HG02678 (cell line): ENCODE measurements at regions not wholly inside any gene's neighbourhood (a gene's known extent, or its start where the extent isn't known, plus 50 kb on each side); places are given as distances from the start of the nearest gene placed in this dataset.
"Not testable (repeated sequence)": the region's sequence is repeated elsewhere in the genome, so short reads cannot be mapped to it uniquely, and the experiment has no call there.

Source experiments
- ATAC-seq: cut with Tn5 transposase; IDR thresholded peaks from one replicate; pipeline ENCODE4 v1.9.1; 2021; ENCODE audit warnings: mild to moderate bottlenecking, moderate library complexity; ENCODE audit not compliant: unreplicated experiment

GRCh38 chr10:29830531-29831512, 196.1 kb upstream of the SVIL start:
- no peak for ATAC-seq

DNA sequence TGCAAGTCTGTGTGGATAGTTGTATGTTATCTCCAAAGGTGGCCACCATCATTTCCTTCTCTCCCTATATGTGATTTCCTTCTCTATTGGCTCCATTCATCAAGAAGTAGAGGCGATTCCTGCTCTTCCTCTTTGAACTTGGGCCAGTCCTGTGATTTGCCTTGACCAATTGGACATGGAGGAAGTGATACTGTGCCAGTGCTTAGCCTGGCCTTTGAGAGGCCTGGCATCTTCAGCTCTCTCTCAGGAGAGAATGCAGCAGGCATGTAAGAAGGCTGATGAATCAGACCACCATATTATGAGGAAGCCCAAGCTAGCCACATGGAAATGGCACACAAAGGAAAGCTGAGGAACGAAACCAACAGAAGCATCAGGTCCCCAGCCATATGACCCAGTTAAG, 195.0 kb upstream of the SVIL start:
- no peak for ATAC-seq

GRCh38 chr10:29828956-29829355, 194.2 kb upstream of the SVIL start:
- no peak for ATAC-seq

DNA sequence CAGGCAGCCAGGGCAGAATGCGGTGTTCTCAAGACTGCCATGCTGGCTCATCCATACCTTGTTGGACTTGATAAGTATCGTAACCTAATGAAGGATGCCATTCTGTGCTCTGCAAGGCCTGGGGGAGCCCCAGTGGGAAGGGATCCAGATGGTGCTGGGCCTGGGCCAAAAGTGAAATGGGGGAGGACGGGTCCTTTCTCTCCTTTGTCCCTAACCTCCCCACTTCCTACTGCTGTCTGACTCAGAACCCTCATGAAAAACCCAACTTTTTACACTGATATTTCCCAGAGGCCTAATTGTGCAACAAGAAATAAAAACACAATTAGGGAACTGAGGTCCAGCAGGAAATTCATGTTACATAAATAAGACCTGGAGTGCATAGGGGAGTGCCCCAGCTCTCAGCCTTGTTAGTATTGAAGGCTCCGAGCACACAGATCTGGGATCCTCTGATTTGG, 193.7 kb upstream of the SVIL start:
- no peak for ATAC-seq

- no peak for ATAC-seq
Measured at GRCh38 chr10:29827512-29827911, 192.7 kb upstream of the SVIL start.

DNA sequence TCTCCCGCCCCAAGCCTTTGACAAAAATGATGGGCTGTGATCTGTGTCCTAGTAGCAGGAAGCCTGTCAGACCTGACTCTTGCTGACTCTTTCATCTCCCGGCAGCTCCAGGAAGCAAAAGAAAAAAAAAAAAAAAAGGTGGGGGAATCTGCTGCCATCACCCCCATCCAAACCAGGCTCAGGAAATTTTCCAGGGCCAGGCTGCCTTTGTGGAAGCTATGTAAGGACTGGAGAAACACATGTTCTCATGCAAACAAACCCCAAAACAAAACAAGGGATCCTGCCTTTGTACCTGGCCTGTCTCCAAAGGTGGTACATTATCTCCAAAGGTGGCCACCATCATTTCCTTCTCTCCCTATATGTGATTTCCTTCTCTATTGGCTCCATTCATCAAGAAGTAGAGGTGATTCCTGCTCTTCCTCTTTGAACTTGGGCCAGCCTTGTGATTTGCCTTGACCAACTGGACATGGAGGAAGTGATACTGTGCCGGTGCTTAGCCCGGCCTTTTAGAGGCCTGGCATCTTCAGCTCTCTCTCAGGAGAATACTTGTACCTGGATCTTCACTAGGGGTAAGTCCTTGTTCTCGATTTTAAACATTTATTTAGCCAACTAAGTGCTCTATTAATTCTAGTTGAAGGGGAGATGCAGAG, 192.2 kb upstream of the SVIL start:
- no peak for ATAC-seq

DNA sequence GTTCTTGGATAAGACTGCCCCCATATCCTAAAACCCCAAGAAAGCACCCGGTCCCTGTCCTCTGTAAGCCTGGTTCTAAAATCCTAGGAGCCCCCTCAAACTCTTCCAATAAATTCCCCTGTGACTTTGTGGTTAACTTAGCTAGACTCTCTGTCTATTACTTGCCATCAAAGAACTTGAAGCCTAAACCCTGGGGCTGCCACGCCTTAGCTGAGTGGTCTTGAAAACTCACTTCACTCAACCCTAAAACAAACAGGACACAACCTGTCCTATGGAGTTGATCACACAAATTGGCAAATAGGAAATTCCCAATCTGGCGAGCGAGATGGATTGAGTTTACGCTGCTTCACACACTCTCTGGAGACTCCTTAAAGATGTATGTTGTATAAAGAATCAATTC, 191.4 kb upstream of the SVIL start:
- no peak for ATAC-seq

DNA sequence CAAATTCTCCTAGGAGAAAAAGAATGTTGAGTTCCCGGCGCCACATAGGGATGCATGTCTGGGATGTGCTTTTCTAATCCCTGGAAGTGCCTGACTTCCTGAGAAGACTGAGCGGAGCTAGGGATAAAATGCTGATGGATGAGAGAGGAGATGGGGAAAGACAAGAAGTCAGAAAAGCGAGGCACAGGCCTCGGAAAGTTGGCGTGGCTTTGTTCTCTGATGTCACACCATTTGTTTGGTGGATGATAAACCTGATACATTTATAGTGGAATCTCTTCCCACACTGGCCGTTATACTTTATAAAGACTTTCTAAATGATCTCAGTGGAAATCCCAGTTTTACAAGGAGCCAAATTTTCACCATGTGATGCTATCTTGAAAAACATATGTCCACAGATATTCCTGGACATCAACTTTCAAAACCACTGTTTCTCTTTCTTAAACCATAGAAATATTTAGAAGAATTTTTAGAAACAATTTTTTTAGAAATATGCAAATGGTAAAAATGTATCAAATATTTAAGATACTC, 188.8 kb upstream of the SVIL start:
- no peak for ATAC-seq

GRCh38 chr10:29820890-29821461, 186.2 kb upstream of the SVIL start:
- no peak for ATAC-seq

GRCh38 chr10:29816801-29817558, 182.2 kb upstream of the SVIL start:
- no peak for ATAC-seq

DNA sequence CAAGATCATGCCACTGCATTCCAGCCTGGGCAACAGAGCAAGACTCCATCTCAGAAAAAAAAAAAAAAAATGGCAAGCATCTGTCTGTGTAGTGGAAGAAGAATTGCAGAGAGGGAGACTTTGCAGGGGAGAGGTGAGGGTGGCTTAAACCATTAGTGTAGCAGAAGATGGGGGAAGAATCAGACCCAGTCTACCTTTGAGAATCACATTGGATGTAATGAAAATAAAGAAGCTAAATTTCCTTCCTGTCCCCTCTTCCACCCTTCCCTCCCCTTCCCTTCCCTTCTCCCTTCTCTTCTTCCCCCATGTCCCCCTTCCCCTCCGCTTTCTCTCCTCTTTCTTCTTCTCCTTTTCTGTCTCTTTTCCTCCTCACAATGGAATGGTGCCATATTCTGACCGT, 180.8 kb upstream of the SVIL start:
- no peak for ATAC-seq

DNA sequence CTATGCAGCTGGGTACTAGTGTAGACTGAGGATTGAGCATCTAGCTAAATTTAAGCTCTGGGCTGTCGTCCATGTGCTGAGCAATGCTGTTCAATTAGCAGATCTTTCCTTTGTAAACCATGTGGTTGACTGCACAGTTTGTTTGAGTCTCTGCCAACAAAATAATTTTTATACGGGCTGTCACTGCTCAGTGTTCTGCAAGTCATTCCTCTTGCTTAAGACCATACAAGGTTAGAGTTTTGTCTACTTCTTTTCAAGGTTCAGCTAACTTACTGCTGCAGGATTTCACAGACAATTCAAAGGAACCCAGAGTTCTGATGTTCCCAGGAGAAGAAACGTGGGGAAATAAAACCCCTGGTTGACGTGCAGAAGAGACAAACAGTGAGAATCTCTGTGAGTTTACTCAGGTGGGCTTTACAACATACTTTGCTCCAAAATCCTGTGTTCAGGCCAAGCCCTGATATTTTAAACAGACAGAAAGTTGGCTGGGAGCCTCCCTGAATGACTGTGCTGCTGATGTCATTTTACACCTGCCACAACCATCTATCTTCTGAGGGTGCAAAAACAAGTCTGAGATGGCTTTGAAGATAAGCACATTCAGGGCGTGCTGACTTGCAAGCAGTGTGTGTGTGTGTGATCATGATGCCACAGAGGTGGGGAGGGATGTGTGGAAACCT, 177.1 kb upstream of the SVIL start:
- no peak for ATAC-seq

GRCh38 chr10:29810816-29811215, 176.0 kb upstream of the SVIL start:
- ATAC-seq, result no peak

GRCh38 chr10:29810231-29810630, 175.5 kb upstream of the SVIL start:
- ATAC-seq, result not testable (repeated sequence)

GRCh38 chr10:29809383-29809782, 174.6 kb upstream of the SVIL start:
- no peak for ATAC-seq

- ATAC-seq, result no peak
Measured at GRCh38 chr10:29807163-29807806, 172.5 kb upstream of the SVIL start.

DNA sequence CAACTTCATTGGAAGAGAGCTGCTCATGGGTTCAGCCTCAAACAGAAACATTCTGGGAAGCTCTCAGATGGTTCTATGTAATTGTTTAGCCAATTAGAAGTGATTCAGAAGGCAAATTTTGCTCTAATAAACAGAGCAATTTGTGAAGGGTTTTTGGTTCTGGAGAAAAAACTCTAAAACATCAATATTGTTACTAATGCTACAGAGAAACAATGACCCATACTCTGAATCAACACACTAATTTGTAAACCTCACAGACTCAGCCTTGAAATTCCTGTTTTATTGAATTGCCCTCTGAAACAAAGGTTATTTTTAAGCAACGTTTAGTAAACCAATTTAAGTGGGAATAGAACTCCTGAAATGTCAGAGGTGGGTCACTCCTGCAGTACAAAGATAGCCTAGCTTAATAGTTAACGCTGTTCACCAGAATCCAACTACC, 171.6 kb upstream of the SVIL start:
- ATAC-seq, result no peak

GRCh38 chr10:29805134-29805723, 170.5 kb upstream of the SVIL start:
- no peak for ATAC-seq
